ENCODE measurements at regions not wholly inside any gene's neighbourhood (a gene's known extent, or its start where the extent isn't known, plus 50 kb on each side); places are given as distances from the start of the nearest gene placed in this dataset.

GRCh38 chr20:51083447-51083846, 60.5 kb upstream of the KCNG1 start (continued):
- no peak for TF ChIP-seq EHF (CRISPR knock-in tag; IDR thresholded peaks at IDR 0.05)

- CTCF ChIA-PET: no interaction called here
- H3K4me3 ChIP-seq: no peak overlapping the region
- no peak overlapping the region for H3K4me2 ChIP-seq
- POLR2A ChIA-PET: no interaction called here
- no peak for ATAC-seq
- TF ChIP-seq BCL3 (IDR thresholded peaks at IDR 0.05) (no peak), RAD21 (conservative IDR thresholded peaks at IDR 0.05 in 1 of 2, IDR thresholded peaks at IDR 0.05 in 1 of 2) (no peak), SREBF2 (IDR thresholded peaks at IDR 0.05) (no peak), ZNF302 (CRISPR knock-in tag; IDR thresholded peaks at IDR 0.05) (no peak)
- H3K4me1 ChIP-seq: peaks cover 5% of the 10 kb centered on the region; the same call in 1 of the 3 replicates
- no peak for DNase-seq (ENCODE audit: low read depth in 1 of 2, low spot score in 1 of 2)
- 43% methylated on average over 3 of the region's 3 CpGs for WGBS (ENCODE audit: missing lambda C conversion rate)
- H3K27ac ChIP-seq: no peak overlapping the region
- no peak for FAIRE-seq
- no peaks in the 10 kb centered on the region for H3K9me3 ChIP-seq
These were observed 60.1 kb upstream of the KCNG1 start for GRCh38 chr20:51082988-51083387.

GRCh38 chr20:51080516-51080915, 57.6 kb upstream of the KCNG1 start:
- CTCF ChIA-PET: no interaction called here

More at GRCh38 chr20:51080516-51080915, 57.6 kb upstream of the KCNG1 start:
- ATAC-seq (no peak), FAIRE-seq (no peak), DNase-seq (ENCODE audit: low read depth in 1 of 2, low spot score in 1 of 2) (no peak)
- POLR2A ChIA-PET: no interaction called here
- Histone ChIP-seq H3K9me3 (no peaks in the 10 kb centered on the region), H3K4me1 (no peaks in the 10 kb centered on the region), H3K27ac (no peak overlapping the region), H3K4me2 (no peak overlapping the region), H3K4me3 (no peak overlapping the region)
- TF ChIP-seq, protein P1, sequence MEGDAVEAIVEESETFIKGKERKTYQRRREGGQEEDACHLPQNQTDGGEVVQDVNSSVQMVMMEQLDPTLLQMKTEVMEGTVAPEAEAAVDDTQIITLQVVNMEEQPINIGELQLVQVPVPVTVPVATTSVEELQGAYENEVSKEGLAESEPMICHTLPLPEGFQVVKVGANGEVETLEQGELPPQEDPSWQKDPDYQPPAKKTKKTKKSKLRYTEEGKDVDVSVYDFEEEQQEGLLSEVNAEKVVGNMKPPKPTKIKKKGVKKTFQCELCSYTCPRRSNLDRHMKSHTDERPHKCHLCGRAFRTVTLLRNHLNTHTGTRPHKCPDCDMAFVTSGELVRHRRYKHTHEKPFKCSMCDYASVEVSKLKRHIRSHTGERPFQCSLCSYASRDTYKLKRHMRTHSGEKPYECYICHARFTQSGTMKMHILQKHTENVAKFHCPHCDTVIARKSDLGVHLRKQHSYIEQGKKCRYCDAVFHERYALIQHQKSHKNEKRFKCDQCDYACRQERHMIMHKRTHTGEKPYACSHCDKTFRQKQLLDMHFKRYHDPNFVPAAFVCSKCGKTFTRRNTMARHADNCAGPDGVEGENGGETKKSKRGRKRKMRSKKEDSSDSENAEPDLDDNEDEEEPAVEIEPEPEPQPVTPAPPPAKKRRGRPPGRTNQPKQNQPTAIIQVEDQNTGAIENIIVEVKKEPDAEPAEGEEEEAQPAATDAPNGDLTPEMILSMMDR (IDR thresholded peaks at IDR 0.05): no peak
- TF ChIP-seq NR3C1 (IDR thresholded peaks at IDR 0.05) (no peak), CHD2 (IDR thresholded peaks at IDR 0.05; ENCODE audit: low read length, partially characterized antibody) (no peak), SREBF2 (IDR thresholded peaks at IDR 0.05) (no peak), SMC3 (IDR thresholded peaks at IDR 0.05) (no peak), RCOR1 (IDR thresholded peaks at IDR 0.05; ENCODE audit: low read depth, low read length) (no peak), RFX5 (IDR thresholded peaks at IDR 0.05) (no peak), EP300 (IDR thresholded peaks at IDR 0.05) (no peak), MAZ (IDR thresholded peaks at IDR 0.05; ENCODE audit: borderline replicate concordance, low read depth, low read length) (no peak), HEYL (CRISPR knock-in tag; IDR thresholded peaks at IDR 0.05) (no peak), BHLHE40 (IDR thresholded peaks at IDR 0.05; ENCODE audit: low read depth, low read length) (no peak), RARB (CRISPR knock-in tag; IDR thresholded peaks at IDR 0.05) (no peak), ESRRA (IDR thresholded peaks at IDR 0.05; ENCODE audit: borderline replicate concordance, low read length) (no peak), NPAS2 (CRISPR knock-in tag; IDR thresholded peaks at IDR 0.05; ENCODE audit: borderline replicate concordance) (no peak), E2F6 (IDR thresholded peaks at IDR 0.05; ENCODE audit: borderline replicate concordance, low read depth) (no peak), ZSCAN20 (CRISPR knock-in tag; IDR thresholded peaks at IDR 0.05) (no peak), ELK1 (IDR thresholded peaks at IDR 0.05; ENCODE audit: low read depth, low read length) (no peak)
- TF ChIP-seq, protein P2, sequence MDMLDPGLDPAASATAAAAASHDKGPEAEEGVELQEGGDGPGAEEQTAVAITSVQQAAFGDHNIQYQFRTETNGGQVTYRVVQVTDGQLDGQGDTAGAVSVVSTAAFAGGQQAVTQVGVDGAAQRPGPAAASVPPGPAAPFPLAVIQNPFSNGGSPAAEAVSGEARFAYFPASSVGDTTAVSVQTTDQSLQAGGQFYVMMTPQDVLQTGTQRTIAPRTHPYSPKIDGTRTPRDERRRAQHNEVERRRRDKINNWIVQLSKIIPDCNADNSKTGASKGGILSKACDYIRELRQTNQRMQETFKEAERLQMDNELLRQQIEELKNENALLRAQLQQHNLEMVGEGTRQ (IDR thresholded peaks at IDR 0.05): no peak
- TF ChIP-seq, protein P3, sequence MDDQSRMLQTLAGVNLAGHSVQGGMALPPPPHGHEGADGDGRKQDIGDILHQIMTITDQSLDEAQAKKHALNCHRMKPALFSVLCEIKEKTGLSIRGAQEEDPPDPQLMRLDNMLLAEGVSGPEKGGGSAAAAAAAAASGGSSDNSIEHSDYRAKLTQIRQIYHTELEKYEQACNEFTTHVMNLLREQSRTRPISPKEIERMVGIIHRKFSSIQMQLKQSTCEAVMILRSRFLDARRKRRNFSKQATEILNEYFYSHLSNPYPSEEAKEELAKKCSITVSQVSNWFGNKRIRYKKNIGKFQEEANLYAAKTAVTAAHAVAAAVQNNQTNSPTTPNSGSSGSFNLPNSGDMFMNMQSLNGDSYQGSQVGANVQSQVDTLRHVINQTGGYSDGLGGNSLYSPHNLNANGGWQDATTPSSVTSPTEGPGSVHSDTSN (IDR thresholded peaks at IDR 0.05): no peak
- TF ChIP-seq, protein P4, sequence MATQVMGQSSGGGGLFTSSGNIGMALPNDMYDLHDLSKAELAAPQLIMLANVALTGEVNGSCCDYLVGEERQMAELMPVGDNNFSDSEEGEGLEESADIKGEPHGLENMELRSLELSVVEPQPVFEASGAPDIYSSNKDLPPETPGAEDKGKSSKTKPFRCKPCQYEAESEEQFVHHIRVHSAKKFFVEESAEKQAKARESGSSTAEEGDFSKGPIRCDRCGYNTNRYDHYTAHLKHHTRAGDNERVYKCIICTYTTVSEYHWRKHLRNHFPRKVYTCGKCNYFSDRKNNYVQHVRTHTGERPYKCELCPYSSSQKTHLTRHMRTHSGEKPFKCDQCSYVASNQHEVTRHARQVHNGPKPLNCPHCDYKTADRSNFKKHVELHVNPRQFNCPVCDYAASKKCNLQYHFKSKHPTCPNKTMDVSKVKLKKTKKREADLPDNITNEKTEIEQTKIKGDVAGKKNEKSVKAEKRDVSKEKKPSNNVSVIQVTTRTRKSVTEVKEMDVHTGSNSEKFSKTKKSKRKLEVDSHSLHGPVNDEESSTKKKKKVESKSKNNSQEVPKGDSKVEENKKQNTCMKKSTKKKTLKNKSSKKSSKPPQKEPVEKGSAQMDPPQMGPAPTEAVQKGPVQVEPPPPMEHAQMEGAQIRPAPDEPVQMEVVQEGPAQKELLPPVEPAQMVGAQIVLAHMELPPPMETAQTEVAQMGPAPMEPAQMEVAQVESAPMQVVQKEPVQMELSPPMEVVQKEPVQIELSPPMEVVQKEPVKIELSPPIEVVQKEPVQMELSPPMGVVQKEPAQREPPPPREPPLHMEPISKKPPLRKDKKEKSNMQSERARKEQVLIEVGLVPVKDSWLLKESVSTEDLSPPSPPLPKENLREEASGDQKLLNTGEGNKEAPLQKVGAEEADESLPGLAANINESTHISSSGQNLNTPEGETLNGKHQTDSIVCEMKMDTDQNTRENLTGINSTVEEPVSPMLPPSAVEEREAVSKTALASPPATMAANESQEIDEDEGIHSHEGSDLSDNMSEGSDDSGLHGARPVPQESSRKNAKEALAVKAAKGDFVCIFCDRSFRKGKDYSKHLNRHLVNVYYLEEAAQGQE (IDR thresholded peaks at IDR 0.05): no peak
- WGBS (ENCODE audit: missing lambda C conversion rate): 26% methylated on average over 3 of the region's 3 CpGs
